ENCODE measurements at regions not wholly inside any gene's neighbourhood (a gene's known extent, or its start where the extent isn't known, plus 50 kb on each side); places are given as distances from the start of the nearest gene placed in this dataset.

- Histone ChIP-seq H3K9me3 (ENCODE audit: insufficient read depth, low read length) (no peaks in the 10 kb centered on the region), H3K9ac (ENCODE audit: low read length) (no peak overlapping the region), H3K4me3 (ENCODE audit: insufficient read depth, low read length, poor library complexity, severe bottlenecking) (no peak overlapping the region), H2AFZ (ENCODE audit: low read depth, low read length, severe bottlenecking) (no peak overlapping the region), H3K4me2 (ENCODE audit: low read depth, low read length, poor library complexity, severe bottlenecking) (no peak overlapping the region), H3F3A (ENCODE audit: insufficient read depth) (no peaks in the 10 kb centered on the region), H4K20me1 (ENCODE audit: low read depth, low read length) (no peaks in the 10 kb centered on the region), H3K9me2 (replicated peaks; ENCODE audit: insufficient read depth, low read length) (no peaks in the 10 kb centered on the region), H3K27ac (ENCODE audit: low read depth, low read length) (no peak overlapping the region), H3K36me3 (ENCODE audit: low read length) (no peaks in the 10 kb centered on the region), H3K79me2 (ENCODE audit: insufficient read depth, low read length) (no peaks in the 10 kb centered on the region), H3K27me3 (ENCODE audit: low read length) (no peaks in the 10 kb centered on the region)
- TF ChIP-seq CTCF (IDR thresholded peaks at IDR 0.05; ENCODE audit: insufficient read depth, low read length, poor library complexity, severe bottlenecking) (no peak), EZH2phosphoT487 (conservative IDR thresholded peaks at IDR 0.05; ENCODE audit: low read length) (no peak)
Measured at GRCh38 chr5:166505067-166505466, 1786.4 kb upstream of the WWC1 start.

- no peak for TF ChIP-seq EZH2phosphoT487 (conservative IDR thresholded peaks at IDR 0.05; ENCODE audit: low read length)
- TF ChIP-seq CTCF (IDR thresholded peaks at IDR 0.05; ENCODE audit: insufficient read depth, low read length, poor library complexity, severe bottlenecking) = no peak
- no peaks in the 10 kb centered on the region for H3F3A ChIP-seq (ENCODE audit: insufficient read depth)
- no peak overlapping the region for H3K27ac ChIP-seq (ENCODE audit: low read depth, low read length)
- H3K9me2 ChIP-seq (replicated peaks; ENCODE audit: insufficient read depth, low read length) = no peaks in the 10 kb centered on the region
- H3K9me3 ChIP-seq (ENCODE audit: insufficient read depth, low read length) = no peaks in the 10 kb centered on the region
- H3K36me3 ChIP-seq (ENCODE audit: low read length) = no peaks in the 10 kb centered on the region
- H3K9ac ChIP-seq (ENCODE audit: low read length) = no peak overlapping the region
- no peak overlapping the region for H3K4me2 ChIP-seq (ENCODE audit: low read depth, low read length, poor library complexity, severe bottlenecking)
- H3K79me2 ChIP-seq (ENCODE audit: insufficient read depth, low read length) = no peaks in the 10 kb centered on the region
- H3K27me3 ChIP-seq (ENCODE audit: low read length) = no peaks in the 10 kb centered on the region
- H4K20me1 ChIP-seq (ENCODE audit: low read depth, low read length) = no peaks in the 10 kb centered on the region
- H2AFZ ChIP-seq (ENCODE audit: low read depth, low read length, severe bottlenecking) = no peak overlapping the region
- H3K4me3 ChIP-seq (ENCODE audit: insufficient read depth, low read length, poor library complexity, severe bottlenecking) = no peak overlapping the region
Measured at GRCh38 chr5:166505544-166505943, 1785.9 kb upstream of the WWC1 start.

GRCh38 chr5:166507810-166508425 lies 1783.5 kb upstream of the WWC1 start:
- Histone ChIP-seq H3K9me3 (ENCODE audit: insufficient read depth, low read length) (no peaks in the 10 kb centered on the region), H3K27ac (ENCODE audit: low read depth, low read length) (no peak overlapping the region), H3K4me2 (ENCODE audit: low read depth, low read length, poor library complexity, severe bottlenecking) (no peak overlapping the region), H2AFZ (ENCODE audit: low read depth, low read length, severe bottlenecking) (no peak overlapping the region), H3F3A (ENCODE audit: insufficient read depth) (no peaks in the 10 kb centered on the region), H4K20me1 (ENCODE audit: low read depth, low read length) (no peaks in the 10 kb centered on the region), H3K9ac (ENCODE audit: low read length) (no peak overlapping the region), H3K27me3 (ENCODE audit: low read length) (no peaks in the 10 kb centered on the region), H3K79me2 (ENCODE audit: insufficient read depth, low read length) (no peaks in the 10 kb centered on the region), H3K4me3 (ENCODE audit: insufficient read depth, low read length, poor library complexity, severe bottlenecking) (no peak overlapping the region), H3K36me3 (ENCODE audit: low read length) (no peaks in the 10 kb centered on the region), H3K9me2 (replicated peaks; ENCODE audit: insufficient read depth, low read length) (no peaks in the 10 kb centered on the region)
- TF ChIP-seq CTCF (IDR thresholded peaks at IDR 0.05; ENCODE audit: insufficient read depth, low read length, poor library complexity, severe bottlenecking) = no peak
- no peak for TF ChIP-seq EZH2phosphoT487 (conservative IDR thresholded peaks at IDR 0.05; ENCODE audit: low read length)

Data from SU-DHL-6 (cell line).